ENCODE measurements at regions not wholly inside any gene's neighbourhood (a gene's known extent, or its start where the extent isn't known, plus 50 kb on each side); places are given as distances from the start of the nearest gene placed in this dataset.

DNA sequence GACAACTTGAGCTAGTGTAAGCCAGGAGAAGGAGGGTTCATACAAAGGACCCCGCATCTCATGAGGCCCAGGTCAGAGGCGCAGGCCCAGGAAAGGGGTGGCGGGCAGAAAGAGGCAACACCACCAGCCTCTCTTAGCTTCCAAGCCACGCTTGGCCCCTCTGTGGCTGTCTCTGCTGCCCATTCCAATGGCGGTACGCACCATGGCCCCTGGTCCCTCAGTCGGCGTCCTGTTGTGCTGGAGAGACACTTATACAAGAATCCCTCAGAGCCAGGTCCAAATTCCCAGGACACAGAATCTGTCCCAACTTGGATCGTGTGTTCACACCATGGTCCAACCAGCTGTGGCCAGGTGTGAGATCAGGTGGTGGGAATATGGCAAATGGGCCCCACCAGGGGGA is 127.0 kb upstream of the CDH4 start:
- H3K4me3 ChIP-seq (ENCODE audit: low read depth, low read length) = no peak overlapping the region
- no peaks in the 10 kb centered on the region for H3K36me3 ChIP-seq (ENCODE audit: control insufficient read depth in 1 of 2, insufficient read depth in 2 of 2, low read length in 2 of 2)
- H3K79me1 ChIP-seq (ENCODE audit: low read length) = no peaks in the 10 kb centered on the region
- H3K4me2 ChIP-seq (ENCODE audit: low read length) = no peak overlapping the region
- no peak overlapping the region for H2BK5ac ChIP-seq (ENCODE audit: low read depth, low read length, poor library complexity)
- H4K8ac ChIP-seq (ENCODE audit: low read depth, low read length) = no peak overlapping the region
- H3K9ac ChIP-seq (ENCODE audit: low read length) = no peak overlapping the region
- no peak overlapping the region for H2BK12ac ChIP-seq (ENCODE audit: low read length)
- no peak overlapping the region for H3K27ac ChIP-seq (ENCODE audit: low read depth, low read length)
- H4K91ac ChIP-seq (ENCODE audit: low read depth, low read length) = no peak overlapping the region
- no peak overlapping the region for H3K14ac ChIP-seq (ENCODE audit: low read length)
- no peak overlapping the region for H3K4ac ChIP-seq (ENCODE audit: low read depth, low read length)
- H4K12ac ChIP-seq (ENCODE audit: low read depth, low read length) = no peak overlapping the region
- H3K18ac ChIP-seq (ENCODE audit: low read length) = no peak overlapping the region
- no peak overlapping the region for H2AK5ac ChIP-seq (ENCODE audit: low read length)
- no peak overlapping the region for H3K23ac ChIP-seq (ENCODE audit: low read length)
- no peak overlapping the region for H2AFZ ChIP-seq (ENCODE audit: insufficient read depth, low read length, poor library complexity)
- H3K4me1 ChIP-seq (ENCODE audit: control insufficient read depth in 1 of 2, insufficient read depth in 2 of 2, low read length in 2 of 2) = no peaks in the 10 kb centered on the region
- WGBS (ENCODE audit: extremely low coverage, insufficient coverage, insufficient read length) = no CpG with 5 or more reads among the region's 9 CpGs
- no peaks in the 10 kb centered on the region for H3K27me3 ChIP-seq (ENCODE audit: insufficient read depth, low read length)
- no peak overlapping the region for H2BK120ac ChIP-seq (ENCODE audit: insufficient read depth, low read length, poor library complexity)
- H3K79me2 ChIP-seq (ENCODE audit: control insufficient read depth, insufficient read depth, low read length, poor library complexity) = no peaks in the 10 kb centered on the region
- peaks cover 2% of the 10 kb centered on the region for H3K9me3 ChIP-seq (ENCODE audit: insufficient read depth, low read depth, low read length)
- DNase-seq = no peak

DNA sequence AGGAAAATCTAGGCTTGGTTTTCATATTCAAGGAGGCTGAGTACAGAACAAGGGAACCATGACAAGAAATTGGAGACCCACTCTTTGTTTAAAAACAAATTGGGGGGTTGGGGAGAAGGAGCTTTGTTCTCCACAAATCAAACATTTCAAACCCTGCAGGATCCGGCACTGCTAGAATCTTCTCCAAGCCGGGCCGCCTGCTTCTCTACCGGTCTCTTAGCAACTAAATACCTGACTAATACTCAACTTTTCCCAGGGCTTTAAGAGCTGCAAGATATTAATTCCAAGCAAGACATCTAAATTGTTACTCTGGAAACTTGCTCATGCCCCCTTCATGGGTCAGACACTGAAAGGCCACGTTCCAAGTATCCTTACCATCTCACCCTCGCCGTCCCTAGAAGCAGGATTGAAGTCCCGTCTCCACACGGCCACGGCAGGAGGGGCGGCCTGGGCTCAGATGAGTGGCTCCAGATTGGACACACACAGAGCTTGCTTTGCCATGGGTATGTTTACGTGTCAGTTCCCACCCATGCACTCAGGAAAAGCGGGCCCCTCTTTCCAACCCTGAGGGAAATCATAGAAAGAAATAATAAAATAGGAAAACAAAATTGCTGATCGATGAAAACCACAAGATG is 126.4 kb upstream of the CDH4 start:
- Histone ChIP-seq H3K4ac (ENCODE audit: low read depth, low read length) (no peak overlapping the region), H2AK5ac (ENCODE audit: low read length) (no peak overlapping the region), H3K14ac (ENCODE audit: low read length) (no peak overlapping the region), H3K9me3 (ENCODE audit: insufficient read depth, low read depth, low read length) (peaks cover 2% of the 10 kb centered on the region), H3K36me3 (ENCODE audit: control insufficient read depth in 1 of 2, insufficient read depth in 2 of 2, low read length in 2 of 2) (no peaks in the 10 kb centered on the region), H2BK5ac (ENCODE audit: low read depth, low read length, poor library complexity) (no peak overlapping the region), H3K4me2 (ENCODE audit: low read length) (no peak overlapping the region), H3K4me1 (ENCODE audit: control insufficient read depth in 1 of 2, insufficient read depth in 2 of 2, low read length in 2 of 2) (no peaks in the 10 kb centered on the region), H2AFZ (ENCODE audit: insufficient read depth, low read length, poor library complexity) (no peak overlapping the region), H3K4me3 (ENCODE audit: low read depth, low read length) (no peak overlapping the region), H3K23ac (ENCODE audit: low read length) (no peak overlapping the region), H3K79me2 (ENCODE audit: control insufficient read depth, insufficient read depth, low read length, poor library complexity) (no peaks in the 10 kb centered on the region), H3K9ac (ENCODE audit: low read length) (no peak overlapping the region), H3K18ac (ENCODE audit: low read length) (no peak overlapping the region), H3K27ac (ENCODE audit: low read depth, low read length) (no peak overlapping the region), H4K8ac (ENCODE audit: low read depth, low read length) (no peak overlapping the region), H4K91ac (ENCODE audit: low read depth, low read length) (no peak overlapping the region), H4K12ac (ENCODE audit: low read depth, low read length) (no peak overlapping the region), H2BK12ac (ENCODE audit: low read length) (no peak overlapping the region), H3K79me1 (ENCODE audit: low read length) (no peaks in the 10 kb centered on the region), H2BK120ac (ENCODE audit: insufficient read depth, low read length, poor library complexity) (no peak overlapping the region), H3K27me3 (ENCODE audit: insufficient read depth, low read length) (no peaks in the 10 kb centered on the region)
- WGBS (ENCODE audit: extremely low coverage, insufficient coverage, insufficient read length) = no CpG with 5 or more reads among the region's 14 CpGs
- no peak for DNase-seq

DNA sequence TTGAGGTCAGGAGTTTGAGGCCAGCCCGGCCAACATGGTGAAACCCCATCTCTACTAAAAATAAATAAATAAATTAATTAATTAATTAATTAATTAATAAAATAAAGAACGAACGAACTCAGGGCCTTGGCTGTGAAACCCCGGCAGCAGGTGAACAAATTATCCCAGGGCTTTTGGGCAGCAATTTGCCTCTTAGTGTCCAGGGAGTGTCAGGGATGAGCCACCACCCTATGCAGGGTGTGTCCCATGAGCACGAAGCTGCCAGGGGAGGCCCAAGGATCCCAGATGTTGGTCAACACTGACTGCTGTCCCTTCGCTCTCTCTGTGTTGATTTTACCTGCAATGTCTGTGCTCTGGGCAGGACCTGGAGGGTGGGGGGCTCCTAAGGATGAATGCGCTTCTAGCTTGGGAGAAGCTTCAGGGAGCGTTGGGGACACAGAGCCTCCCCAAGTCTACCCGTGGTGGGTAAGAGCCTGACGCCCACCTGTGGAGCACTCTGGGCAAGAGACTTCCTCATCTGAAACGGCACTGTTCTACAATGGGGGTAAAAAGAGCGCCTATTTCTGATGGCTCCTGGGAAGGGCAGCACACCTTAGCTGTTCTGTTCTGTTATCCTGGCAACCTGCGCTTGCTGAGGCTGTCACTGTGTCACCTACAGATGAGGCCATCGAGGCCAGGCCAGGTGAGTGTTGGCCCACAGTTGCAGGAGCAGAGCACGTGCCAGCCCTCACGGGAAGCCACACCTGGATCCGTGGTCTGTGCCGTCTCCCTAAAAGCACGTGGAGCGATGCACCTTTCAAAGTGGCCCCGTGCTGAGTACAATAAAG is 125.5 kb upstream of the CDH4 start:
- no peak for DNase-seq
- Histone ChIP-seq H4K12ac (ENCODE audit: low read depth, low read length) (no peak overlapping the region), H3K79me2 (ENCODE audit: control insufficient read depth, insufficient read depth, low read length, poor library complexity) (no peaks in the 10 kb centered on the region), H3K4me1 (ENCODE audit: control insufficient read depth in 1 of 2, insufficient read depth in 2 of 2, low read length in 2 of 2) (no peaks in the 10 kb centered on the region), H4K8ac (ENCODE audit: low read depth, low read length) (no peak overlapping the region), H2AK5ac (ENCODE audit: low read length) (no peak overlapping the region), H2BK12ac (ENCODE audit: low read length) (no peak overlapping the region), H3K18ac (ENCODE audit: low read length) (no peak overlapping the region), H3K9me3 (ENCODE audit: insufficient read depth, low read depth, low read length) (peaks cover 4% of the 10 kb centered on the region), H3K9ac (ENCODE audit: low read length) (no peak overlapping the region), H3K36me3 (ENCODE audit: control insufficient read depth in 1 of 2, insufficient read depth in 2 of 2, low read length in 2 of 2) (no peaks in the 10 kb centered on the region), H2BK120ac (ENCODE audit: insufficient read depth, low read length, poor library complexity) (no peak overlapping the region), H3K4me3 (ENCODE audit: low read depth, low read length) (no peak overlapping the region), H2AFZ (ENCODE audit: insufficient read depth, low read length, poor library complexity) (no peak overlapping the region), H2BK5ac (ENCODE audit: low read depth, low read length, poor library complexity) (no peak overlapping the region), H3K14ac (ENCODE audit: low read length) (no peak overlapping the region), H3K79me1 (ENCODE audit: low read length) (no peaks in the 10 kb centered on the region), H3K27ac (ENCODE audit: low read depth, low read length) (no peak overlapping the region), H3K23ac (ENCODE audit: low read length) (no peak overlapping the region), H3K4ac (ENCODE audit: low read depth, low read length) (no peak overlapping the region), H3K4me2 (ENCODE audit: low read length) (no peak overlapping the region), H4K91ac (ENCODE audit: low read depth, low read length) (no peak overlapping the region), H3K27me3 (ENCODE audit: insufficient read depth, low read length) (no peaks in the 10 kb centered on the region)
- no CpG with 5 or more reads among the region's 21 CpGs for WGBS (ENCODE audit: extremely low coverage, insufficient coverage, insufficient read length)

DNA sequence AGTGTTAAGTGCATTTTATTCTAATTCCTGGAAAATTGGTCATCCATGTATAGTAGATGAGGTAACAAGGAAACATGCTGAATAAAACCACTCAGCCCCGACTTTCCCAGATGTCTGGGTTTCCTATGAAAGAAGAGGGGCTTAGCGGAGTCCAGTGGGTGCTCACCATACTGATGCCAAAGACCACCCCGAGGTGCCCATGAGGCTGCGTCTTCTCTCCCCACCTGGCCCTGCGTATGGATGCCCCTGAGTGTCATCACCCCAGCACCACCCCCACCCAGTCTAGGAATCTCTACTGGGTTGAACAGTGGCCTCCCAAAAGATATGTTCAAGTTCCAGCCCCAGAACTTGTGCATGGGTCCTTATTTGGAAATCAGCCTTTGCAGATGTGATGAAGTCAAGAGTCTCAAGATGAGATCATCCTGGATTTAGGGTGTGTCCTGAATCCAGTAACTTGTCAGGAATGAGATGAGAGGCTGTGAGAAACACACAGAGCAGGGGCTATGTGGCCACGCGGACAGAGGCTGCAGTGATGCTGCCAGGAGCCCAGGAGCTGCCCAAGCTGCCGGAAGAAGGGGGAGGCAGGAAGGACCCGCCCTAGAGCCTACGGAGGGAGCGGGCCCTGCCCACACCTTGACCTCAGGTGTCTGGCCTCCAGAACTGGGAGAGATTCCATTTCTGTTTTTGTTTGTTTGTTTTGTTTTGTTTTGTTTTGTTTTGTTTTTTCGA is 124.6 kb upstream of the CDH4 start:
- H4K8ac ChIP-seq (ENCODE audit: low read depth, low read length) = no peak overlapping the region

More for the DNA sequence above, 124.6 kb upstream of the CDH4 start:
- Histone ChIP-seq H3K36me3 (ENCODE audit: control insufficient read depth in 1 of 2, insufficient read depth in 2 of 2, low read length in 2 of 2) (no peaks in the 10 kb centered on the region), H3K9ac (ENCODE audit: low read length) (no peak overlapping the region), H3K79me1 (ENCODE audit: low read length) (no peaks in the 10 kb centered on the region), H2AFZ (ENCODE audit: insufficient read depth, low read length, poor library complexity) (no peak overlapping the region), H2BK120ac (ENCODE audit: insufficient read depth, low read length, poor library complexity) (no peak overlapping the region), H3K23ac (ENCODE audit: low read length) (no peak overlapping the region), H3K18ac (ENCODE audit: low read length) (no peak overlapping the region), H3K4me2 (ENCODE audit: low read length) (no peak overlapping the region), H3K4ac (ENCODE audit: low read depth, low read length) (no peak overlapping the region), H3K79me2 (ENCODE audit: control insufficient read depth, insufficient read depth, low read length, poor library complexity) (no peaks in the 10 kb centered on the region), H3K4me3 (ENCODE audit: low read depth, low read length) (no peak overlapping the region), H4K91ac (ENCODE audit: low read depth, low read length) (no peak overlapping the region), H3K14ac (ENCODE audit: low read length) (no peak overlapping the region), H2BK5ac (ENCODE audit: low read depth, low read length, poor library complexity) (no peak overlapping the region), H2AK5ac (ENCODE audit: low read length) (no peak overlapping the region), H4K12ac (ENCODE audit: low read depth, low read length) (no peak overlapping the region), H3K9me3 (ENCODE audit: insufficient read depth, low read depth, low read length) (peaks cover 6% of the 10 kb centered on the region), H3K27ac (ENCODE audit: low read depth, low read length) (no peak overlapping the region), H3K4me1 (ENCODE audit: control insufficient read depth in 1 of 2, insufficient read depth in 2 of 2, low read length in 2 of 2) (no peaks in the 10 kb centered on the region), H2BK12ac (ENCODE audit: low read length) (no peak overlapping the region), H3K27me3 (ENCODE audit: insufficient read depth, low read length) (no peaks in the 10 kb centered on the region)
- no CpG with 5 or more reads among the region's 12 CpGs for WGBS (ENCODE audit: extremely low coverage, insufficient coverage, insufficient read length)
- peak in 1 of 2 donors; percentile 1 for DNase-seq
